ENCODE measurements at regions not wholly inside any gene's neighbourhood (a gene's known extent, or its start where the extent isn't known, plus 50 kb on each side); places are given as distances from the start of the nearest gene placed in this dataset.

GRCh38 chr4:108292229-108292628 is 123.5 kb upstream of the LEF1 start:
- TF ChIP-seq, protein P1, sequence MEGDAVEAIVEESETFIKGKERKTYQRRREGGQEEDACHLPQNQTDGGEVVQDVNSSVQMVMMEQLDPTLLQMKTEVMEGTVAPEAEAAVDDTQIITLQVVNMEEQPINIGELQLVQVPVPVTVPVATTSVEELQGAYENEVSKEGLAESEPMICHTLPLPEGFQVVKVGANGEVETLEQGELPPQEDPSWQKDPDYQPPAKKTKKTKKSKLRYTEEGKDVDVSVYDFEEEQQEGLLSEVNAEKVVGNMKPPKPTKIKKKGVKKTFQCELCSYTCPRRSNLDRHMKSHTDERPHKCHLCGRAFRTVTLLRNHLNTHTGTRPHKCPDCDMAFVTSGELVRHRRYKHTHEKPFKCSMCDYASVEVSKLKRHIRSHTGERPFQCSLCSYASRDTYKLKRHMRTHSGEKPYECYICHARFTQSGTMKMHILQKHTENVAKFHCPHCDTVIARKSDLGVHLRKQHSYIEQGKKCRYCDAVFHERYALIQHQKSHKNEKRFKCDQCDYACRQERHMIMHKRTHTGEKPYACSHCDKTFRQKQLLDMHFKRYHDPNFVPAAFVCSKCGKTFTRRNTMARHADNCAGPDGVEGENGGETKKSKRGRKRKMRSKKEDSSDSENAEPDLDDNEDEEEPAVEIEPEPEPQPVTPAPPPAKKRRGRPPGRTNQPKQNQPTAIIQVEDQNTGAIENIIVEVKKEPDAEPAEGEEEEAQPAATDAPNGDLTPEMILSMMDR (IDR thresholded peaks at IDR 0.05) = no peak
- TF ChIP-seq POLR2A (IDR thresholded peaks at IDR 0.05; ENCODE audit: low read depth) = no peak

Data from esophagus muscularis mucosa (tissue), 3 donors.